HepG2 (cell line): ENCODE measurements at regions not wholly inside any gene's neighbourhood (a gene's known extent, or its start where the extent isn't known, plus 50 kb on each side); places are given as distances from the start of the nearest gene placed in this dataset.

Experiments used
- ATAC-seq: fragments of 200-7000 bp; cut with Tn5 transposase; 3 replicates; pipeline ENCODE4 v1.9.1; 2020; ENCODE audit warnings: mild to moderate bottlenecking, moderate library complexity
- BruUV-seq: library from RNA; stranded (reverse); fragments of 400-500 nt; replicated peaks from 2 replicates; lab custom pipeline; 2021; lab: Mats Ljungman, UMichigan
- CTCF ChIA-PET: fragments of 300-600 bp; formaldehyde crosslinking; extraction: SDS; loops from one replicate; lab custom pipeline; 2021; ENCODE audit warnings: low total read pairs, inconsistent platforms, low intra/inter-chr PET ratio; lab: Yijun Ruan, JAX
- POLR2A ChIA-PET: fragments of 350-600 bp; sonication (Branson Sonifier 250); formaldehyde crosslinking; loops from one replicate; lab custom pipeline; 2020; ENCODE audit warnings: antibody characterized with exemption, inconsistent platforms; lab: Yijun Ruan, JAX
- DNase-seq: peaks from one replicate; pipeline ENCODE4 v3.0.0-alpha.2; 2015; ENCODE audit warnings: low spot score
- FAIRE-seq: peaks from 3 replicates; lab custom pipeline; 2011; peaks lifted over from hg19 to GRCh38; lab: Jason Lieb, UNC
- H2AFZ ChIP-seq: one replicate; pipeline ENCODE4 v1.6.1; 2011; ENCODE audit warnings: low read length, inconsistent platforms
- H3K27ac ChIP-seq: fragments of 300-600 bp; 3 replicates; pipeline ENCODE4 v1.8.0; 2011; ENCODE audit warnings: mixed run types, mild to moderate bottlenecking, mixed read lengths, low read length, inconsistent platforms; ENCODE audit not compliant: insufficient read depth; ENCODE audit errors: extremely low read length
- H3K27me3 ChIP-seq, 2 experiments: fragments of 200-600 bp in 1 of 2; 2 replicates in 1 of 2; 3 replicates in 1 of 2; pipeline versions ENCODE4 v1.6.0 to v1.8.0; 2011; ENCODE audit warnings: low read length in 2 of 2, mild to moderate bottlenecking in 2 of 2, moderate library complexity in 2 of 2, inconsistent platforms in 1 of 2; ENCODE audit not compliant: insufficient read depth in 2 of 2, control insufficient read depth in 1 of 2
- H3K36me3 ChIP-seq, 2 experiments: fragments of 200-600 bp in 1 of 2; replicated peaks in 1 of 2; 2 replicates in 1 of 2; 3 replicates in 1 of 2; pipeline versions ENCODE4 v1.5.1 to v1.8.0; 2011; ENCODE audit warnings: low read length in 2 of 2, inconsistent platforms in 1 of 2; ENCODE audit not compliant: insufficient read depth in 2 of 2, control insufficient read depth in 1 of 2
- H3K4me1 ChIP-seq: 2 replicates; pipeline ENCODE4 v1.5.1; 2012; ENCODE audit warnings: low read length, inconsistent platforms; ENCODE audit not compliant: insufficient read depth
- H3K4me2 ChIP-seq: 2 replicates; pipeline ENCODE4 v1.6.0; 2011; ENCODE audit warnings: low read depth, low read length, inconsistent platforms
- H3K4me3 ChIP-seq, 3 experiments: fragments of 200-600 bp in 1 of 3; sonication (generic), shearing (Covaris generic) in 1 of 3; replicated peaks in 1 of 3; 2 replicates each; pipeline ENCODE4 v1.5.1; 2011 to 2016; ENCODE audit warnings: low read length in 3 of 3, inconsistent platforms in 2 of 3, low read depth in 2 of 3, mild to moderate bottlenecking in 2 of 3, control low read depth in 1 of 3, mixed read lengths in 1 of 3; ENCODE audit not compliant: insufficient read depth in 1 of 3
- H3K79me2 ChIP-seq: one replicate; pipeline ENCODE4 v1.6.1; 2011; ENCODE audit warnings: low read length, inconsistent platforms; ENCODE audit not compliant: insufficient read depth
- H3K9ac ChIP-seq: 2 replicates; pipeline ENCODE4 v1.6.0; 2011; ENCODE audit warnings: mild to moderate bottlenecking, low read depth, low read length, inconsistent platforms; ENCODE audit not compliant: insufficient read depth
- H3K9me3 ChIP-seq: 2 replicates; pipeline ENCODE4 v1.5.1; 2012; ENCODE audit warnings: mild to moderate bottlenecking, low read length
- H4K20me1 ChIP-seq: 2 replicates; pipeline ENCODE4 v1.6.0; 2011; ENCODE audit warnings: inconsistent platforms, mild to moderate bottlenecking, low read length, moderate library complexity; ENCODE audit not compliant: insufficient read depth
- ATRX ChIP-seq: sonication (generic); formaldehyde crosslinking; IDR thresholded peaks from 2 replicates; pipeline ENCODE4 v1.4.0; 2020; ENCODE audit warnings: missing genetic modification reagents, borderline replicate concordance
- KMT2A ChIP-seq: sonication (generic); formaldehyde crosslinking; IDR thresholded peaks from 2 replicates; pipeline ENCODE4 v1.4.0; 2020; ENCODE audit warnings: missing genetic modification reagents
- MED8 ChIP-seq: sonication (generic); formaldehyde crosslinking; IDR thresholded peaks from 2 replicates; pipeline ENCODE4 v1.8.1; 2023; ENCODE audit warnings: mild to moderate bottlenecking, missing genetic modification reagents; ENCODE audit not compliant: insufficient replicate concordance
- PCBP1 ChIP-seq: fragments of 200-400 bp; formaldehyde crosslinking; IDR thresholded peaks from 2 replicates; pipeline ENCODE4 v1.6.1; 2017; ENCODE audit warnings: mild to moderate bottlenecking, low read depth, low read length, borderline replicate concordance
- POLR2AphosphoS5 ChIP-seq: IDR thresholded peaks from 2 replicates; pipeline ENCODE4 v1.6.1; 2012; ENCODE audit warnings: low read depth, low read length
- TSC22D2 ChIP-seq: sonication (generic); formaldehyde crosslinking; IDR thresholded peaks from 2 replicates; pipeline ENCODE4 v1.5.1; 2020; ENCODE audit warnings: missing genetic modification reagents, mild to moderate bottlenecking, borderline replicate concordance
- UBTF ChIP-seq: sonication (generic); formaldehyde crosslinking; IDR thresholded peaks from 2 replicates; pipeline ENCODE4 v1.4.0; 2020; ENCODE audit warnings: mild to moderate bottlenecking, missing genetic modification reagents
- ZFP36L1 ChIP-seq: sonication (generic); formaldehyde crosslinking; IDR thresholded peaks from 2 replicates; pipeline ENCODE4 v1.8.0; 2022; ENCODE audit warnings: mild to moderate bottlenecking, missing genetic modification reagents, moderate library complexity
- ZNF382 ChIP-seq: sonication (generic); formaldehyde crosslinking; IDR thresholded peaks from 2 replicates; pipeline ENCODE4 v1.5.0; 2020; ENCODE audit warnings: missing genetic modification reagents, mild to moderate bottlenecking, borderline replicate concordance
- ZNF740 ChIP-seq: sonication (generic); formaldehyde crosslinking; IDR thresholded peaks from 2 replicates; pipeline ENCODE4 v1.4.0; 2020; ENCODE audit warnings: missing genetic modification reagents
- WGBS: methylation state at CpG from one replicate; pipeline ENCODE4 v1.1.6; 2017; ENCODE audit warnings: low lambda C conversion rate; 5-methylcytosine and 5-hydroxymethylcytosine counted together
- in situ Hi-C: cut with HindIII; loops from 2 replicates; pipeline ENCODE4 v1.10.0; 2017; ENCODE audit warnings: low pct_unique_long_range_greater_than_20kb; ENCODE audit not compliant: extremely low pct_ligation_motif_present
- intact Hi-C: fragments of 100-400 bp; cut with micrococcal nuclease; formaldehyde crosslinking; loops from one replicate; pipeline ENCODE4 v1.10.0; 2022; ENCODE audit not compliant: unreplicated experiment
- TF ChIP-seq, protein P1 (sequence below): sonication (generic); formaldehyde crosslinking; IDR thresholded peaks from 2 replicates; pipeline ENCODE4 v1.4.0; 2020; ENCODE audit warnings: missing genetic modification reagents
- TF ChIP-seq, protein P2 (sequence below): sonication (generic); formaldehyde crosslinking; conservative IDR thresholded peaks from 2 replicates; pipeline ENCODE4 v1.4.0; 2020; ENCODE audit warnings: missing genetic modification reagents
- TF ChIP-seq, protein P3 (sequence below): IDR thresholded peaks from 2 replicates; pipeline ENCODE4 v1.6.1; 2012; ENCODE audit warnings: inconsistent platforms

DNA sequence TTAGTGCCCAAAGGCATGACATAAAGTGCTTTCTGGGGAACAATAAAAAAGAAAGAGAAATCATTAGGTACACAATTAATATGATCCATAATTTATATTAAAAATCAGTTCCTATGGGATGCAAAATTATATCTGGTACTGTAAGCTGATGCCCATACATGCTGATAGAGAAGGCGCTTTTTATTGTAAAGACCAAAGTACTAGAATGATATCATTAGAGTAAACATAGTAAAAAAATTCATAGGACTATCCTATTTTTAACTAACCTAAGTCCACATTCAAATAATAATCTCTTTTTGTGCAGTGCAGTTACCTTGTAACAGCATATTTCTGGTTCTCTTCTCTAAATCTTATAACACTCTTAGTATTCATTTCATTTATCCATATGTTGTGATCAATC lies 252.2 kb downstream of the ASXL3 start (continued):
- no peak for TF ChIP-seq UBTF (CRISPR knock-in tag)

DNA sequence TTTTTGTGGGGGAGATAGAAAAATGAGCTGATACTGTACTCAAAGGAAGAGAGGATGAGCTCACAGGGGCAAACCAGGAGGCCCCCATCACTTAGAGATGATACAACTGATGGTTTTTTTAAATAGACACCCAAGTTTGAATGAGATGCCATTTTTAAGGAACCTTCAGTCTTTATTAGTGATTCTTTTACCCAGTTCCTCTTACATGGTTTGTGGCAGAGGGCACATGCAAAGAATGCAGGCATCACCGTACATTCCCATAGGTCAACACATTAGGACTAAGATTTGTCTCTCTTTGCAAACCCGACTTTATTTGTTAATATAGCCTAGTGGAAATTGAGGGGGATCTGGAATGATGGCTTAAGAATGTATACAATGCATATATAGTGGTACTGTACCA lies 250.9 kb downstream of the ASXL3 start:
- no TSS peak for BruUV-seq
- intact Hi-C loops = no loop called here
- no peaks in the 10 kb centered on the region for H3K36me3 ChIP-seq
- H3K4me1 ChIP-seq = no peaks in the 10 kb centered on the region
- DNase-seq (no peak), FAIRE-seq (no peak), ATAC-seq (no peak)
- H3K4me3 ChIP-seq = no peak overlapping the region
- POLR2A ChIA-PET = no interaction called here
- H3K27ac ChIP-seq = no peak overlapping the region
- peaks cover 21% of the 10 kb centered on the region; the same call in 1 of the 2 replicates for H3K9me3 ChIP-seq
- H2AFZ ChIP-seq = no peak overlapping the region
- WGBS = 0% methylated on average over 2 of the region's 2 CpGs
- in situ Hi-C loops = loop anchor here (25.0 kb wide), 1 partner anchor 483 kb away; no protein-coding TSS in a partner anchor
- no peaks in the 10 kb centered on the region for H3K27me3 ChIP-seq
- no peaks in the 10 kb centered on the region for H4K20me1 ChIP-seq
- no peak overlapping the region for H3K9ac ChIP-seq
- CTCF ChIA-PET = no interaction called here
- no peaks in the 10 kb centered on the region for H3K79me2 ChIP-seq
- TF ChIP-seq KMT2A (no peak), ZNF740 (CRISPR knock-in tag) (no peak), POLR2AphosphoS5 (no peak), ATRX (no peak), ZFP36L1 (no peak), ZNF382 (CRISPR knock-in tag) (no peak), PCBP1 (no peak), MED8 (CRISPR knock-in tag) (no peak), TSC22D2 (CRISPR knock-in tag) (no peak)
- TF ChIP-seq, protein P1, sequence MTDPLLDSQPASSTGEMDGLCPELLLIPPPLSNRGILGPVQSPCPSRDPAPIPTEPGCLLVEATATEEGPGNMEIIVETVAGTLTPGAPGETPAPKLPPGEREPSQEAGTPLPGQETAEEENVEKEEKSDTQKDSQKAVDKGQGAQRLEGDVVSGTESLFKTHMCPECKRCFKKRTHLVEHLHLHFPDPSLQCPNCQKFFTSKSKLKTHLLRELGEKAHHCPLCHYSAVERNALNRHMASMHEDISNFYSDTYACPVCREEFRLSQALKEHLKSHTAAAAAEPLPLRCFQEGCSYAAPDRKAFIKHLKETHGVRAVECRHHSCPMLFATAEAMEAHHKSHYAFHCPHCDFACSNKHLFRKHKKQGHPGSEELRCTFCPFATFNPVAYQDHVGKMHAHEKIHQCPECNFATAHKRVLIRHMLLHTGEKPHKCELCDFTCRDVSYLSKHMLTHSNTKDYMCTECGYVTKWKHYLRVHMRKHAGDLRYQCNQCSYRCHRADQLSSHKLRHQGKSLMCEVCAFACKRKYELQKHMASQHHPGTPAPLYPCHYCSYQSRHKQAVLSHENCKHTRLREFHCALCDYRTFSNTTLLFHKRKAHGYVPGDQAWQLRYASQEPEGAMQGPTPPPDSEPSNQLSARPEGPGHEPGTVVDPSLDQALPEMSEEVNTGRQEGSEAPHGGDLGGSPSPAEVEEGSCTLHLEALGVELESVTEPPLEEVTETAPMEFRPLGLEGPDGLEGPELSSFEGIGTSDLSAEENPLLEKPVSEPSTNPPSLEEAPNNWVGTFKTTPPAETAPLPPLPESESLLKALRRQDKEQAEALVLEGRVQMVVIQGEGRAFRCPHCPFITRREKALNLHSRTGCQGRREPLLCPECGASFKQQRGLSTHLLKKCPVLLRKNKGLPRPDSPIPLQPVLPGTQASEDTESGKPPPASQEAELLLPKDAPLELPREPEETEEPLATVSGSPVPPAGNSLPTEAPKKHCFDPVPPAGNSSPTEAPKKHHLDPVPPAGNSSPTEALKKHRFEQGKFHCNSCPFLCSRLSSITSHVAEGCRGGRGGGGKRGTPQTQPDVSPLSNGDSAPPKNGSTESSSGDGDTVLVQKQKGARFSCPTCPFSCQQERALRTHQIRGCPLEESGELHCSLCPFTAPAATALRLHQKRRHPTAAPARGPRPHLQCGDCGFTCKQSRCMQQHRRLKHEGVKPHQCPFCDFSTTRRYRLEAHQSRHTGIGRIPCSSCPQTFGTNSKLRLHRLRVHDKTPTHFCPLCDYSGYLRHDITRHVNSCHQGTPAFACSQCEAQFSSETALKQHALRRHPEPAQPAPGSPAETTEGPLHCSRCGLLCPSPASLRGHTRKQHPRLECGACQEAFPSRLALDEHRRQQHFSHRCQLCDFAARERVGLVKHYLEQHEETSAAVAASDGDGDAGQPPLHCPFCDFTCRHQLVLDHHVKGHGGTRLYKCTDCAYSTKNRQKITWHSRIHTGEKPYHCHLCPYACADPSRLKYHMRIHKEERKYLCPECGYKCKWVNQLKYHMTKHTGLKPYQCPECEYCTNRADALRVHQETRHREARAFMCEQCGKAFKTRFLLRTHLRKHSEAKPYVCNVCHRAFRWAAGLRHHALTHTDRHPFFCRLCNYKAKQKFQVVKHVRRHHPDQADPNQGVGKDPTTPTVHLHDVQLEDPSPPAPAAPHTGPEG = no peak
- TF ChIP-seq, protein P2, sequence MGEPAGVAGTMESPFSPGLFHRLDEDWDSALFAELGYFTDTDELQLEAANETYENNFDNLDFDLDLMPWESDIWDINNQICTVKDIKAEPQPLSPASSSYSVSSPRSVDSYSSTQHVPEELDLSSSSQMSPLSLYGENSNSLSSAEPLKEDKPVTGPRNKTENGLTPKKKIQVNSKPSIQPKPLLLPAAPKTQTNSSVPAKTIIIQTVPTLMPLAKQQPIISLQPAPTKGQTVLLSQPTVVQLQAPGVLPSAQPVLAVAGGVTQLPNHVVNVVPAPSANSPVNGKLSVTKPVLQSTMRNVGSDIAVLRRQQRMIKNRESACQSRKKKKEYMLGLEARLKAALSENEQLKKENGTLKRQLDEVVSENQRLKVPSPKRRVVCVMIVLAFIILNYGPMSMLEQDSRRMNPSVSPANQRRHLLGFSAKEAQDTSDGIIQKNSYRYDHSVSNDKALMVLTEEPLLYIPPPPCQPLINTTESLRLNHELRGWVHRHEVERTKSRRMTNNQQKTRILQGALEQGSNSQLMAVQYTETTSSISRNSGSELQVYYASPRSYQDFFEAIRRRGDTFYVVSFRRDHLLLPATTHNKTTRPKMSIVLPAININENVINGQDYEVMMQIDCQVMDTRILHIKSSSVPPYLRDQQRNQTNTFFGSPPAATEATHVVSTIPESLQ (CRISPR knock-in tag) = no peak
- TF ChIP-seq, protein P3, sequence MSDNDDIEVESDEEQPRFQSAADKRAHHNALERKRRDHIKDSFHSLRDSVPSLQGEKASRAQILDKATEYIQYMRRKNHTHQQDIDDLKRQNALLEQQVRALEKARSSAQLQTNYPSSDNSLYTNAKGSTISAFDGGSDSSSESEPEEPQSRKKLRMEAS = no peak
- no peak overlapping the region for H3K4me2 ChIP-seq
